ENCODE measurements at regions not wholly inside any gene's neighbourhood (a gene's known extent, or its start where the extent isn't known, plus 50 kb on each side); places are given as distances from the start of the nearest gene placed in this dataset.

GRCh38 chr1:11373029-11373894 is 100.3 kb downstream of the UBIAD1 start:
- DNase-seq (ENCODE audit: low read depth in 4 of 4, low spot score in 3 of 4) = no peak

- DNase-seq (ENCODE audit: low read depth in 4 of 4, low spot score in 3 of 4) = no peak
Observed at GRCh38 chr1:11373895-11374747, 101.1 kb downstream of the UBIAD1 start.

- DNase-seq (ENCODE audit: low read depth in 4 of 4, low spot score in 3 of 4) = no peak
Observed at GRCh38 chr1:11374748-11375110, 101.7 kb downstream of the UBIAD1 start.

DNA sequence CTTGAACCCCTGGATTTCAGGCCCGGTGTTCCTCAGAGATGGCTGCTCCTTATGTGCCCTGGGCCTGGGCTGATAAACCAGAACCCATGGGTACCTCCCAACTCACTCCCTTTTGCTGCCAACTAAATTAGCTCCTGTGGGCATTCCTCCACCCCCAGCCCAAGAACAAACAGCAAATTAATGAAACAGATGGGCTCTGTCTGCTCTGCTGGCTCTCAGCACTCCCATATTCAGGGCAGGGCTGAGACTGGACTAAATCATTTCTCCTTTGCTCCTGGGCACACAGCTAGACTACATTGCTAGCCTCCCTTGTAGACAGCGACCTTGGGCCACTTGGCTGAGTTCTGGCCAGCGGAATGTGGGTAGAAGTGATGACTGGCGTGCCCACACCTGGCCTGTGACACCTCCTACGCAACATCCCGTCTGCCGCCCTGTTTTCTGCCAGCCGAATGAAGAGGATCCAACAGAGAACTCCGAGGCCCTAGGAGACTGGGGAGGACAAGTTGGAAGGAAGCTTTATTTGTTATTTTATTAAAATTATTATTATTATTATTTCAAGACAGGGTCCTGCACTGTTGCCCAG is 101.9 kb upstream of the DISP3 start:
- DNase-seq (ENCODE audit: low read depth in 4 of 4, low spot score in 3 of 4) = peak in 1 of 4 donors; percentile 12

- DNase-seq (ENCODE audit: low read depth in 4 of 4, low spot score in 3 of 4) = no peak
Observed at GRCh38 chr1:11377954-11378353, 101.0 kb upstream of the DISP3 start.

DNA sequence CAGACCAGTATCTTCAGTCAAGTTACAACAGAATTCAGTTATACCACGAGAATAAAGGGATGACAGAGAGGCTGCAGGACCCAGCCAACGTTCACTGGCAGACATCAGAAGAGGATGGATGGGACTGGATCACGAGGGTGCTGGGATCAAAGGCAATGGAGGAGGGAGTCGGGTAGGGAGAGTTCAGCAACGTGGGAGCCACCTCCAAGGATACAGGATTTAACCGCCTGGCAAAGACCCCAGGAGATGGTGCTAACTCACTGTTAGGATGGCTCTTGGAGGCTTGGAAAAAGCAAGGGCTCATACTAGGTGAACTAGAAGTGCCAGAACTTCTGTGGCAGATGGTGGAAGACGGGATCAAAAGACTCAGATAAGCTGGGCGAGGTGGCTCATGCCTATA is 99.1 kb upstream of the DISP3 start:
- DNase-seq (ENCODE audit: low read depth in 4 of 4, low spot score in 3 of 4) = no peak

- DNase-seq (ENCODE audit: low read depth in 4 of 4, low spot score in 3 of 4) = no peak
Observed at GRCh38 chr1:11380500-11380899, 98.5 kb upstream of the DISP3 start.

DNA sequence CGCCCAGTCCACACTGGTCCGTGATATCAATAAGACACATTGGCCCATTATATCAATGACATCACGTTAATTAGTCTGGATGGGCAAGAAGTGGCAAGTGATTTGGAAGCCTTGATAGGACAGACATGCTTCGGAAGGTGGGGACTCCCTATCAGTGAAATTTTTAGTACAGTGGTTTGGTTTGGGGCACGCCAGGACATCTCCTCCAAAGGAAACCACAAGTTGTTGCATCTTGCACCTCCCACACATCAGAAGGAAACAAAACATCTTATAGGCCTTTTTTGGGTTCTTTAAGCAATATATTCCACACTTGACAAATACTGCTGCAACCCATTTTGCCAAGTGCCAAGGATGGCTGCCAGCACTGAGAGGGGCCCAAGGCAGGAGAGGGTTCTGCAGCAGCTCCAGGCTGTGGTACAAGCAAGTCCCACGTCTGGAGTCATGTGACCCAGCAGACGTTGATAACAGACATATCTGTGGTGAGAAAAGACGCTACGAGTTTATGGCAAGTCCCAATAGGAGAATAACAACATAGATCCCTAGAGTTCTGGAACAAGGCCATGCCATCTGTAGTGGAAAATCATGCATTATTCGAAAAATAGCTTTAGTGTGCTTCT is 95.3 kb upstream of the DISP3 start:
- DNase-seq (ENCODE audit: low read depth in 4 of 4, low spot score in 3 of 4) = no peak

- DNase-seq (ENCODE audit: low read depth in 4 of 4, low spot score in 3 of 4) = no peak
Observed at GRCh38 chr1:11384170-11384554, 94.8 kb upstream of the DISP3 start.

DNA sequence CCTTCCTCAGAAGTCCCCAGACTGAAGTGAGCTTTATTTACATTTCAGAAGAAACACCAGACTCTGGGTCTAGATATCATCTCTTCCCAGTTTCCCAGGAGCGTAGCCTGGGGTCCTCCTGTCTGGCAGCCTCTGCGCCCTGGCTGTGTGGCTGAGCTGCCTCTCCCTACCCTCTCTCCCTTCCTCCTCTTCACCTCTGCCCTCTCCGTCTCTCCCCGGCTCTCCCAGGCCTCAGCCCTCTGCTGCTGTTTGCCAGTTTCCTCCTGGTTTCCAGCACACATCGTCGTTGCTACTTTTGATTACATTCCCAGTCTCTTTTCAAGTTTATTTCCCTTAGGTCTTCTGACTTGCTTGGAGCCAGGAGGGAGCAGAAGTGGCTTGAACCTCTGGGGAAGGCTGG is 91.1 kb upstream of the DISP3 start:
- DNase-seq (ENCODE audit: low read depth in 4 of 4, low spot score in 3 of 4) = no peak

GRCh38 chr1:11388617-11389016 is 90.3 kb upstream of the DISP3 start:
- DNase-seq (ENCODE audit: low read depth in 4 of 4, low spot score in 3 of 4) = no peak

DNA sequence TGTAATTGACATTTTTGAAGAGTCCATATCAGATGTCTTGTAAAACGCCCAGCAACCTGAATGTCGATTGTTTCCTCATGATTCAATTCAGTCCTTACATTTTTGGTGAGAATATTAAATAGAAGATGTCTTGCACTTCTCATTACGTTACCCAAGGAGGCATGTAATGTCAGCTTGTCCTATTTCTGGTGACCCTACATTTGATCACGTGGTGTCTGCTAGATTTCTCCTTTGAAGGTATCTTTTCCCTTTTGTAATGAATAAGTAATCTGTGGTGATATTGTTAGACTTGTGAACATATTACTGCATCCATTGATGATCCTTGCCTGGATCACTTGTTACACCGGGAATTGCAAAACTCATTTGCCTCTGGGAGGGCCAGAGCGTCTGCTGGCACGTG is 87.6 kb upstream of the DISP3 start:
- DNase-seq (ENCODE audit: low read depth in 4 of 4, low spot score in 3 of 4) = no peak

GRCh38 chr1:11391886-11392285 is 87.1 kb upstream of the DISP3 start:
- no peak for DNase-seq (ENCODE audit: low read depth in 4 of 4, low spot score in 3 of 4)

GRCh38 chr1:11394592-11395245 is 84.2 kb upstream of the DISP3 start:
- no peak for DNase-seq (ENCODE audit: low read depth in 4 of 4, low spot score in 3 of 4)

DNA sequence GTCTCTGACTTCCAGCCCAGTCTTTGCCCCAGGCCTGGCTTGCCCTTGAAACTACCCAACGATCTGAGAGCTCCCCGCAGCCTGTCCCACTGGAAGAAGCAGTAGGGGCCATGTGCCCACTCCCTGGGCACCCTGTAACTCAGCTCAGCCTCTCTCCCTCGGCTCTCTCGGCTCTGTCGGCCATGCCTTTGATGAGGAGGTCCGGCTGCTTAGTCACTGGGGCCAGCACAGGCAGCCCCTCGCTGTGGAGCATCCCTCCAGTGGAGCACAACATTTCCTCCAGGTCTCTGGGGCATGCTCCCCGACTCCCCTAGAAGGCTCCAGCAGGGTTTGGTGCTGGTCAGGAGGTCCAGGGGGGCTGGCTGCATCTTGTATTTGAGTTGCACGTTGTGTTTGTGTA is 83.3 kb upstream of the DISP3 start:
- DNase-seq (ENCODE audit: low read depth in 4 of 4, low spot score in 3 of 4) = no peak

DNA sequence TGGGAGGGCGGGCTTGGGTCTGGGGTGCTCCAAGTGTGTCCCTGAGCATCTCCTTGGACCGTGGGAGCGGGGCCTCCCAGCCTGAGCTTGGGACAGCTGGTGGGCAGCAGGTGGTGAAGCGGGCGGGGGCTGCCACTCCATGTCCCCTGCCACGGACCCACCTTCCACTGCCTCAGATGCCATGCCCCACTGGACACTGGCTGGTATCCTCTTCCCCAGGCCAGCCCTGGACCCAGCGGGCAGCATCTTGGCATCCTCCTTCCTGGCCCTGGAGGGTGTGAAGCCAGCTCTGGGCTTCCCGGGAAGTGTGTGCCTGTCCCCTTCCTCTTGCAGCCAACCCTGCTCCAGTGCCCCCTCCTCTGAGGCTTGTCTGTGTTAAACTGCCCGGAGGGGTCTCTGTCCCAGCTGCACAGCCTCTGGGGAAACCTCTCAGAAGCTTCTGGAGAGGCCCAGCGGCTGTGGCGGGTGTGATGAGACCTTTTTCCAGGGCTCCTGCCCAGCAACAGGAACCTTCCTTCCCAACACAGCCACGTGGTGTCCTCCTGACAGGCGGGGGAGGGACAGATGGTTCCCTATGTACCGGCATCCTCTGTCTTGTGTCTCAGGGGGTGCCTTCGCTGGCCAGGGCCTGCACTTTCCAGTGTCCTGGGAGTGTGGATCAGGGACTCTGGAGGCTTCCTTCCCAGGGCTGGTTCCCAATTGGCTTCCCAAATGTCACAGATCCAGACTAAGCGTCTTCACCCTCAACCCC is 81.6 kb upstream of the DISP3 start:
- no peak for DNase-seq (ENCODE audit: low read depth in 4 of 4, low spot score in 3 of 4)

DNA sequence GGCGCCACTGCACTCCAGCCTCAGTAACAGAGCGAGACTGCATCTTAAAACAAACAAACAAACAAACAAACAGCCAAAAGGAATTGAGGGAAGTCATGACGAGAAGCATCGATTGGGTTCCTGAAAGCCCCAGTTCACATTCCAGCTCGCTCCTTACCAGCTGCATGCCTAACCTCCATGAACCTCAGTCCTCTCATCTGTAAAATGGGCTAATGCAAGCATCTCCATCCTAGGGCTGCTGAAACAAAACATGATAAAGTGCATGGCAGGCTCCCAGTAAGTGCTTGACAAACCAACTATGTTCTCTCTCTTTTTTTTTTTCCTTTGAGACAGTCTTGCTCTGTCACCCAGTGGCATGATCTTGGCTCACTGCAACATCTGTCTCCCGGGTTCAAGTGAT is 79.7 kb upstream of the DISP3 start:
- DNase-seq (ENCODE audit: low read depth in 4 of 4, low spot score in 3 of 4) = no peak

DNA sequence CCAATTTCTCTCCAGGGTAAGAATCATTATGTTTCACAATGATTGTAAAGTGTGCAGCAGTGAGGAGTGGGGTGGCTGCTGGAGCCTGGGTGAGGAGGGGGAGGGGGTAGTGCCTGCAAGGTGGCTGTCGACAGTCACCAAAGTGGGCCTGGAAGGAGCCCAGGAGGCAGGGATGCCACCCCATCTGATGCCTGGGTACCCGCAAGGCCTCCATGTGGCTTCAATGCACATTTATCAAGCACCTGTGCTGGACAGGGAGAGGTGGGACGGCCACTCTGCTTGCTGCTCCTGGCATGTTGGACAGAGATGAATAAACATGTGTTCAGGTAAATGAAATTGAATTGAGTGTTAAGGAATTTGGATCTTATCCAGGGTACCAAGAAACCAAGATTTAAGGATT is 78.8 kb upstream of the DISP3 start:
- DNase-seq (ENCODE audit: low read depth in 4 of 4, low spot score in 3 of 4) = no peak

DNA sequence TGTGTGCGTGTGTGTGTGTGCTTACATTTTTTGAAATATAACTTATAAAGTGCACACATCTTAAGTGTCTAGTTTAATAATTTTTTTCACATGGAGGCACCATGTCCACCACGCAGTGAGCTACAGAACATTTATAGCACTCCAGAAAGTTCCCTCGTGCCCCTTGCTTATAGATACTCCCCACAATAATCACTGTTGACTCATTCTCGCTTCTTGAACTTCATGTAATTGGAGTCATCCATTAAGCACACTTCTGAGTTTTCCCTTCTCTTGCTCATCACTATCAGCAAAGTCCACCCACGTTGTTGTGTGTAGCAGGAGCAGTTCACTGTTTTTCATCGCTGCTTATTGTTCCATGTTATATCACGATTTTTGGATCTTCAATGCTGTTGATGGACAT is 78.4 kb upstream of the DISP3 start:
- no peak for DNase-seq (ENCODE audit: low read depth in 4 of 4, low spot score in 3 of 4)

DNA sequence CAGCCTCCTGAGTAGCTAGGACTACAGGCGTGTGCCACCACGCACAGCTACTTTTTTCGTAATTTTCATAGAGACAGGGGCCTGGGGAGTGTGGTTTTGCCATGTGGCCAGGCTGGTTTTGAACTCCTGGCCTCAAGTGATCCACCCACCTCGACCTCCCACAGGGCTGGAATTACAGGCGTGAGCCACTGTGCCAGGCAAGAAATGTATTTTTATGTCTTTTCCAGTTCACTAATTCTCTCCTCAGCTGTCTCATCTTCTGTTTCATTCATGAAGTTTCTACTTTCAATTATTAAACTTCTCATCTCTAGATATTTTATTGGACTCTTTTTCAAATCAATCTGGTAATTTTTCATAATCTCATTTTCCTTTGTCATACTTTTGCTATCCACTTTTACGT is 72.1 kb upstream of the DISP3 start:
- DNase-seq (ENCODE audit: low read depth in 4 of 4, low spot score in 3 of 4) = no peak
